Small intestine (tissue), 7 donors: ENCODE measurements at regions not wholly inside any gene's neighbourhood (a gene's known extent, or its start where the extent isn't known, plus 50 kb on each side); places are given as distances from the start of the nearest gene placed in this dataset.

Source experiments
- DNase-seq, 2 donors: peaks; one replicate each; pipeline versions ENCODE4 v3.0.0 to v3.0.0-alpha.2; 2013
- FAIRE-seq: peaks from 2 replicates; lab custom pipeline; 2012; peaks lifted over from hg19 to GRCh38; lab: Jason Lieb, UNC
- H3K27ac ChIP-seq, 3 donors: one replicate each; pipeline ENCODE4 v1.5.1; 2013; ENCODE audit warnings: low read length in 2 of 3, mild to moderate bottlenecking in 2 of 3, control low read depth in 1 of 3, inconsistent platforms in 1 of 3, low read depth in 1 of 3, moderate library complexity in 1 of 3
- H3K27me3 ChIP-seq, 3 donors: one replicate each; pipeline ENCODE4 v1.6.1; 2013; ENCODE audit warnings: low read length in 3 of 3, inconsistent platforms in 1 of 3; ENCODE audit not compliant: control insufficient read depth in 3 of 3, insufficient read depth in 3 of 3
- H3K36me3 ChIP-seq, 3 donors: one replicate each; pipeline ENCODE4 v1.6.1; 2013; ENCODE audit warnings: low read length in 3 of 3, inconsistent platforms in 1 of 3, low read depth in 1 of 3, mild to moderate bottlenecking in 1 of 3, moderate library complexity in 1 of 3; ENCODE audit not compliant: control insufficient read depth in 3 of 3, insufficient read depth in 2 of 3
- H3K4me1 ChIP-seq, 3 donors: one replicate each; pipeline ENCODE4 v1.6.1; 2013; ENCODE audit warnings: low read length in 2 of 3, inconsistent platforms in 1 of 3, low read depth in 1 of 3, mild to moderate bottlenecking in 1 of 3, moderate library complexity in 1 of 3; ENCODE audit not compliant: control insufficient read depth in 3 of 3, insufficient read depth in 2 of 3
- H3K4me3 ChIP-seq, 3 donors: one replicate each; pipeline ENCODE4 v1.5.1; 2013; ENCODE audit warnings: low read length in 3 of 3, control low read depth in 1 of 3, inconsistent platforms in 1 of 3, low read depth in 1 of 3, mild to moderate bottlenecking in 1 of 3, moderate library complexity in 1 of 3
- H3K9me3 ChIP-seq, 2 donors: one replicate each; pipeline ENCODE4 v1.6.1; 2013; ENCODE audit warnings: low read depth in 1 of 2, low read length in 1 of 2; ENCODE audit not compliant: control insufficient read depth in 2 of 2, insufficient read depth in 1 of 2
- WGBS, 3 donors: extraction: QIAGEN DNeasy Blood & Tissue Kit; methylation state at CpG; one replicate each; pipeline ENCODE4 v1.1.7; 2013; 5-methylcytosine and 5-hydroxymethylcytosine counted together
- donor health status: healthy with polysubstance abuse.
- donor health status: control.
- donor health status: control.
- donor health status: Bipolar disorder and iron deficiency.
- donor health status: healthy.

DNA sequence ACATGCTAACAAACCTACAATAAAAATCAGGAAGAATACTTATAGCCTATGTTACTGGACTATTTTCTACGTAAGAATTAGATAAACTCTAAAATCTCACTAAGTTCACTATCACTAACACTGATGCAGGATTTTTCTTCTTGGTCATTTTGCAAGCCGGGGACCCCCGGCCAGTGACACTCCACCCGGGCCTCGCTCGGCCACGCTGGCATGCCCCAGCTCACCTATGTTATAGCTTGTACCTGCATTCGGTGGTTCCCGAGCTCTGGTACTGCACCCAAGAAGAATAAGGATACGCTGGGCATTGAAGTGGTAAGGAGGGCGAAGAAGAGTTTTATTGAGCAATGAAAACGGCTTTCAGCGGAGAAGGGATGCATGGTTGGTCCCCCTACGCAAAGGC, 245.3 kb upstream of the NBEA start:
- DNase-seq: no peak
- WGBS, 3 donors: 88 to 91% (median 90%) methylated on average over 14 of the region's 14 CpGs
- H3K36me3 ChIP-seq: no peaks in the 10 kb centered on the region
- peaks cover 0 to 1% of the 10 kb centered on the region in 2 donors for H3K9me3 ChIP-seq
- no peaks in the 10 kb centered on the region for H3K27me3 ChIP-seq
- H3K4me3 ChIP-seq: no peak overlapping the region
- no peak overlapping the region for H3K27ac ChIP-seq
- FAIRE-seq: no peak
- no peaks in the 10 kb centered on the region for H3K4me1 ChIP-seq

DNA sequence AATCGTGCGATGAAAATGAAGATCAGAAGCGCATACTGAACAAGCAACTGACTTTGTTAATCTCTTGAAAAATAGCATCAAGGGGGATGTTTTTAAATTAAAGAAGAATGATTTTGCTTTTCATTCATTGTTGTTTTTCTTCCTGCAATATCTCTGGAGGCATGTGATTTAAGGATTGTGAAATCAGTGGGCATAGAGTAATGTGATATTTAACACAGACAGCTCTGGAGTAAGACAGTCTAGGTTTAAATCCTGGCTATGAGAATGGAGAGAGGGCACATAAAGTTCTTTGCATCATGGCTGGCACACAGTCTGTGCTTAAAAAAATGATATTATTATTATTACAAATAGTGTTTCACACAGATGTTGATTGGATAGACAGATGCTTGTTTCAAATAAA, 243.1 kb upstream of the NBEA start:
- WGBS, 3 donors: 91 to 99% (median 94%) methylated on average over 3 of the region's 3 CpGs
- Histone ChIP-seq H3K9me3 (peaks cover 0 to 1% of the 10 kb centered on the region in 2 donors), H3K4me1 (no peaks in the 10 kb centered on the region), H3K27me3 (no peaks in the 10 kb centered on the region), H3K36me3 (no peaks in the 10 kb centered on the region), H3K27ac (no peak overlapping the region), H3K4me3 (no peak overlapping the region)
- DNase-seq: no peak
- no peak for FAIRE-seq

GRCh38 chr13:34700155-34700554, 241.9 kb upstream of the NBEA start:
- Histone ChIP-seq H3K36me3 (no peaks in the 10 kb centered on the region), H3K4me3 (no peak overlapping the region), H3K27me3 (no peaks in the 10 kb centered on the region), H3K4me1 (no peaks in the 10 kb centered on the region), H3K27ac (no peak overlapping the region), H3K9me3 (peaks cover 0 to 1% of the 10 kb centered on the region in 2 donors)
- DNase-seq (no peak), FAIRE-seq (no peak)
- 86 to 94% (median 89%) methylated on average over 5 of the region's 5 CpGs for WGBS, 3 donors

DNA sequence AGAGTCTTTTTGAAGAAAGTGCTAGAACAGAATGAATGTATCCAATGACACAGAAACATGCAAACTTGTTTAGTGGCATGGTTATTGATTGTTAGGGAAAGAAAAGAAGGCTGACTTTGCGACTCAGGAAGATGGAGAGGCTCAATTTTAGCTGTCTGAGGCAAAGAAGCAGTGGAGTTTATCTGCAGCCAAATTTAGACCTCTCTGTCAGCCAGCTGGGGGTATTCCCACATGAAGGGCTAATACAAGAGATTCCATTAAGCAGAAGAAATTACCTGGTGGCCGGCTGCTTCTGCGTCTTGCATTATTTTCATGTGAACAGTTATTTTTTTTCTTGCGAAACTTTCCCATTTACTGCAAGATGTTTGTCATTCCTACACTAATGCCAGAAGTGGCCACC, 240.2 kb upstream of the NBEA start:
- FAIRE-seq (no peak), DNase-seq (no peak)
- Histone ChIP-seq H3K27ac (no peak overlapping the region), H3K4me3 (no peak overlapping the region), H3K9me3 (peaks cover 0 to under 1% of the 10 kb centered on the region in 2 donors), H3K36me3 (no peaks in the 10 kb centered on the region), H3K4me1 (no peaks in the 10 kb centered on the region), H3K27me3 (no peaks in the 10 kb centered on the region)
- WGBS, 3 donors: 83 to 91% (median 89%) methylated on average over 4 of the region's 4 CpGs

DNA sequence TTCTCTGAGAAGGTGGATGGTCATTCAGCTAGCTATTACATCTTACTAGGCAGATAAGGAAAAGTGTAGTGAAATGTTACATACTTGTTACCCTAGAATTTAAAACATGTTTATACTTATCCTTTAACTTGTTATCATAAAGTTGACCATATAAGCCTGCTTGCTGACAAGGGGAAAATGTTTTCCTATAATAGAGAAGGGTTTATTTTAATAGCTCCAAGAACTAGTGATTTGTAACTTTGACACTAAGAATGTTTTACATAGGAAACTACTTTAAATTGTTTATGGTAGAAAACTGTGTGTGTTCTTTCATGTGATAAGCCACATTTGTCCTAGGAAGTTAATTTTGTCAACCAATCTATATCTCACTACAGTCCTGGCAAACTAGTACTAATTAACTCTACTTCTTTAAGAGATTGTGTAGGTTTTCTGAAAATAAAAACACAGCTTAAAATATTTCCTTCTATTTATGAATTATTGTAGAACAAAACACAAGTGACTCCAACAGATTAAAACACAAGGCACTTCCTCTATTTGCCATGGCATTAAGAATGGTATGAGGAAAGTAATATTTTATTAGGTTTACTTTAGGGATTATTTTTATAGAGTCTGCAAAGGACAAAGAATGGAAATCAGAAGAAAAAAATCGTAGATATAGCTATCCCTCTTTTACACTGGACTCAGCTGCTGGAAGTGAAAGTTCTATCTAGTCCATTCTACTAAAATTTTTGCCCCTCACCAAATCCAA, 233.3 kb upstream of the NBEA start:
- Histone ChIP-seq H3K36me3 (no peaks in the 10 kb centered on the region), H3K4me3 (no peak overlapping the region), H3K4me1 (no peaks in the 10 kb centered on the region), H3K27ac (no peak overlapping the region), H3K9me3 (no peaks in the 10 kb centered on the region), H3K27me3 (no peaks in the 10 kb centered on the region)
- DNase-seq (no peak), FAIRE-seq (no peak)
- WGBS, 3 donors: 3 to 31% (median 3%) methylated on average over 1 of the region's 1 CpG

GRCh38 chr13:34719060-34719875, 222.8 kb upstream of the NBEA start:
- DNase-seq: no peak
- no peak for FAIRE-seq
- WGBS, 3 donors: 79 to 87% (median 85%) methylated on average over 4 of the region's 4 CpGs
- H3K9me3 ChIP-seq: no peaks in the 10 kb centered on the region
- H3K27ac ChIP-seq: no peak overlapping the region
- H3K27me3 ChIP-seq: no peaks in the 10 kb centered on the region
- no peak overlapping the region for H3K4me3 ChIP-seq
- no peaks in the 10 kb centered on the region for H3K4me1 ChIP-seq
- H3K36me3 ChIP-seq: no peaks in the 10 kb centered on the region

DNA sequence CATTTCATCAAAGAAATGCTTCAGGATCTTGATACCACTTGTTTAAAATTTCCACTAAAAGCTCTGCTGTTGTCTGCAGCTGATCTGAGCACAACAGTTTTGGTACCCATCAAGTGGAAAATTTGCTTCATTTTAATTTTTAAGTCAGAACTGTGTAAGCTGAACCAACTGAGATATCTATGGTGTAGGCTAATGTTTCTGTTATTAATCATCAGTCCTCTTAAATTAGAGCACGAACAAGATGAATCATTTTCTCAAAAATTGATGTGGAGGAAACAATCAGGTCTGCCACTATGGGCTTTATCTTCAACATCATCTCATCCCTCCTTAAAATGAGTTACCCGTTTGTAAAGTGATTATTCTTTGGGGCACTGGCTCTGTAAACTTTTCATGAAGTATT, 221.5 kb upstream of the NBEA start:
- Histone ChIP-seq H3K27me3 (no peaks in the 10 kb centered on the region), H3K4me3 (no peak overlapping the region), H3K27ac (no peak overlapping the region), H3K36me3 (no peaks in the 10 kb centered on the region), H3K9me3 (no peaks in the 10 kb centered on the region), H3K4me1 (no peaks in the 10 kb centered on the region)
- 32 to 68% (median 63%) methylated on average over 2 of the region's 2 CpGs for WGBS, 3 donors
- DNase-seq (no peak), FAIRE-seq (no peak)

GRCh38 chr13:34721631-34722595, 220.2 kb upstream of the NBEA start:
- no peak for DNase-seq
- Histone ChIP-seq H3K9me3 (no peaks in the 10 kb centered on the region), H3K36me3 (no peaks in the 10 kb centered on the region), H3K4me3 (no peak overlapping the region), H3K4me1 (no peaks in the 10 kb centered on the region), H3K27me3 (no peaks in the 10 kb centered on the region), H3K27ac (no peak overlapping the region)
- 45 to 74% (median 47%) methylated on average over 3 of the region's 3 CpGs for WGBS, 3 donors
- no peak for FAIRE-seq
